Gastrocnemius medialis (tissue), 4 donors: ENCODE measurements at regions not wholly inside any gene's neighbourhood (a gene's known extent, or its start where the extent isn't known, plus 50 kb on each side); places are given as distances from the start of the nearest gene placed in this dataset.

Experiments
- ATAC-seq, 2 donors: fragments of 150-250 bp; one replicate each; pipeline ENCODE4 v1.9.1; 2016
- DNase-seq, 2 donors: peaks; one replicate each; pipeline ENCODE4 v3.0.0-alpha.2; 2019
- H3K27ac ChIP-seq, 4 donors: fragments of 200-600 bp; sonication (generic); 1 replicate in 1 of 4; 2 replicates in 3 of 4; pipeline ENCODE4 v1.5.1; 2016 to 2018; ENCODE audit warnings: mild to moderate bottlenecking in 2 of 4, moderate library complexity in 1 of 4
- H3K27me3 ChIP-seq, 3 donors: fragments of 200-600 bp; sonication (generic) in 2 of 3; 1 replicate in 1 of 3; 2 replicates in 2 of 3; pipeline versions ENCODE4 v1.5.1 to v1.6.0; 2016 to 2019; ENCODE audit warnings: mild to moderate bottlenecking in 1 of 3, moderate library complexity in 1 of 3
- H3K36me3 ChIP-seq, 2 donors: fragments of 200-600 bp; sonication (generic) in 1 of 2; one replicate each; pipeline ENCODE4 v1.5.1; 2017 to 2018
- H3K4me1 ChIP-seq, 2 donors: fragments of 200-600 bp; sonication (generic) in 1 of 2; one replicate each; pipeline ENCODE4 v1.5.1; 2016 to 2017; ENCODE audit warnings: mild to moderate bottlenecking in 2 of 2
- H3K4me3 ChIP-seq, 4 donors: fragments of 200-600 bp; sonication (generic) in 3 of 4; 1 replicate in 1 of 4; 2 replicates in 3 of 4; pipeline ENCODE4 v1.5.1; 2016 to 2019; ENCODE audit warnings: mild to moderate bottlenecking in 2 of 4
- H3K9me3 ChIP-seq, 3 donors: fragments of 200-600 bp; sonication (generic) in 2 of 3; 1 replicate in 1 of 3; 2 replicates in 2 of 3; pipeline ENCODE4 v1.5.1; 2016 to 2019
- POLR2A ChIP-seq, 2 donors: fragments of 450-650 bp; IDR thresholded peaks; one replicate each; pipeline ENCODE4 v1.6.1; 2017; ENCODE audit warnings: antibody characterized with exemption in 2 of 2, mild to moderate bottlenecking in 2 of 2, moderate library complexity in 2 of 2
- in situ Hi-C, 4 donors: fragments of 200-750 bp; cut with MboI; loops; one replicate each; pipeline versions ENCODE4 v1.15.0 to v1.8.0; 2017; ENCODE audit warnings: low sequenced_read_pairs in 4 of 4
- intact Hi-C: fragments of 100-400 bp; cut with DNase I; formaldehyde crosslinking; loops from one replicate; pipeline ENCODE4 v1.15.1; 2023; ENCODE audit warnings: low total_unique reads
- TF ChIP-seq, protein P1 (sequence below), 5 experiments: fragments of 450-650 bp in 3 of 5; fragments of 200-600 bp in 2 of 5; sonication (generic) in 2 of 5; IDR thresholded peaks in 4 of 5; conservative IDR thresholded peaks in 1 of 5; 1 replicate in 4 of 5; 2 replicates in 1 of 5; pipeline ENCODE4 v1.5.1; 2016 to 2019; ENCODE audit warnings: antibody characterized with exemption in 5 of 5, mild to moderate bottlenecking in 3 of 5, moderate library complexity in 3 of 5

DNA sequence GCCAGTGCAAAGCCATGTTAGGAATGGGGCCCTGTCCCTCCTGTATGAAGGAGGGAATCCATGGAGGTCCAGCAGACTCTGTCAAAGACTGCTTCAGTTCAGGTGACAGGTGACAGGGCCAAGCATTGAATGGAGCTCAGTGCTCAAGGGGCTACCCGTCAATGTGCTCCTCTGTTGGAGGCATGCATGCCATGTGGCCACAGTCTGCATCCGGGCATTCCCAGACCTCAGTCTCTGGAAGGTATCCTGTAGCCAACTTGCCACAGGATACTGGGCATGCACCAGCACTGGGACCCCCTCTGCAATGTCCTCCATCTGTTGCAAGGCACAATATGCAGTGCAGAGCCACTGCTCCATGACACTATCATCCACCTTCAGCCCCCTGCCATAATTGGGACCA, 136.1 kb upstream of the GATB start:
- Histone ChIP-seq H3K4me3 (no peak overlapping the region), H3K27ac (no peak overlapping the region), H3K9me3 (no peaks in the 10 kb centered on the region), H3K36me3 (no peaks in the 10 kb centered on the region), H3K27me3 (no peaks in the 10 kb centered on the region), H3K4me1 (no peaks in the 10 kb centered on the region)
- intact Hi-C loops = no loop called here
- in situ Hi-C loops = no loop called here
- ATAC-seq = no peak
- TF ChIP-seq, protein P1, sequence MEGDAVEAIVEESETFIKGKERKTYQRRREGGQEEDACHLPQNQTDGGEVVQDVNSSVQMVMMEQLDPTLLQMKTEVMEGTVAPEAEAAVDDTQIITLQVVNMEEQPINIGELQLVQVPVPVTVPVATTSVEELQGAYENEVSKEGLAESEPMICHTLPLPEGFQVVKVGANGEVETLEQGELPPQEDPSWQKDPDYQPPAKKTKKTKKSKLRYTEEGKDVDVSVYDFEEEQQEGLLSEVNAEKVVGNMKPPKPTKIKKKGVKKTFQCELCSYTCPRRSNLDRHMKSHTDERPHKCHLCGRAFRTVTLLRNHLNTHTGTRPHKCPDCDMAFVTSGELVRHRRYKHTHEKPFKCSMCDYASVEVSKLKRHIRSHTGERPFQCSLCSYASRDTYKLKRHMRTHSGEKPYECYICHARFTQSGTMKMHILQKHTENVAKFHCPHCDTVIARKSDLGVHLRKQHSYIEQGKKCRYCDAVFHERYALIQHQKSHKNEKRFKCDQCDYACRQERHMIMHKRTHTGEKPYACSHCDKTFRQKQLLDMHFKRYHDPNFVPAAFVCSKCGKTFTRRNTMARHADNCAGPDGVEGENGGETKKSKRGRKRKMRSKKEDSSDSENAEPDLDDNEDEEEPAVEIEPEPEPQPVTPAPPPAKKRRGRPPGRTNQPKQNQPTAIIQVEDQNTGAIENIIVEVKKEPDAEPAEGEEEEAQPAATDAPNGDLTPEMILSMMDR (IDR thresholded peaks at IDR 0.05 in 4 of 5, conservative IDR thresholded peaks at IDR 0.05 in 1 of 5) = no peak
- TF ChIP-seq POLR2A (IDR thresholded peaks at IDR 0.05) = no peak
- DNase-seq = no peak

DNA sequence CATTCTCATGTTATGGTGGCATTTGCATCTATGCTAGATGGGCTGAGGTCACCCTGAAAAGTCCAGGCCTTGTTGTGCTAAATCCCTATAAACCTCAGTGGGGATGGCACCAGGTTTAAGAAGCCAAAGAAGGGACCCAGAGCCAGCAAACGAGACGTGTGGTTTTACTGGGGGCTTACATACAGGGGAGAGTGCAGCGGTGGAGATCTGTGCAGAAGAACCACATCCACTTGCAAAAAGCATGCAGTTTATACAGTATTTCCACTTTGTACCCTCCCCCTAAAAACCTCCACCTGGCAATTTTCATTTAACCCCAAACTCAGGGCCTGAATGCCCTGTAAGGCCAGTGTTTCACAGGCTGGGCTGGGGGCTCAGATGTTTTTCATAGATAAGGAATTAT, 134.9 kb upstream of the GATB start:
- in situ Hi-C loops (no loop called here), intact Hi-C loops (no loop called here)
- Histone ChIP-seq H3K9me3 (no peaks in the 10 kb centered on the region), H3K27ac (no peak overlapping the region), H3K36me3 (no peaks in the 10 kb centered on the region), H3K27me3 (no peaks in the 10 kb centered on the region), H3K4me3 (no peak overlapping the region), H3K4me1 (no peaks in the 10 kb centered on the region)
- DNase-seq = no peak
- TF ChIP-seq POLR2A (IDR thresholded peaks at IDR 0.05) = no peak
- TF ChIP-seq, protein P1 (IDR thresholded peaks at IDR 0.05 in 4 of 5, conservative IDR thresholded peaks at IDR 0.05 in 1 of 5) = no peak
- no peak for ATAC-seq

DNA sequence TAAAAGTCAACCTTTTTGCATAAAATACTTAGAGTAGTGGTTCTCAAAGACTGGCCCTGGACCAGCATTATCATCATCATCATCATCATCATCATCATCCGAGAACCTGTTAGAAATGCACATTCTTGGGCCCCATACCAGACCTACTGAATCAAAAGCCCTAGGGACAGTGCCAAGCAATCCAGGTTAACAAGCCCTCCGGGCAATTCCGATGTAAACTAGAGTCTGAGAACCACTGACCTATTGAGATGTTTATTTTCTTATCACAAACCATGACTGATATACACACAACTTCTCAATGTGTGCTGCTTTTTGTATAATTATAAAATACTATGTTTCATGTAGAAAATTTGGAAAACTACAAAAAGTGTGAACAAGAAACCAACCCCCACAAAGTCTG, 133.4 kb upstream of the GATB start:
- H3K27ac ChIP-seq = no peak overlapping the region
- intact Hi-C loops (no loop called here), in situ Hi-C loops (no loop called here)
- no peaks in the 10 kb centered on the region for H3K9me3 ChIP-seq
- no peak overlapping the region for H3K4me3 ChIP-seq
- H3K36me3 ChIP-seq = no peaks in the 10 kb centered on the region
- ATAC-seq (no peak), DNase-seq (no peak)
- TF ChIP-seq, protein P1 (IDR thresholded peaks at IDR 0.05 in 4 of 5, conservative IDR thresholded peaks at IDR 0.05 in 1 of 5) = no peak
- TF ChIP-seq POLR2A (IDR thresholded peaks at IDR 0.05) = no peak
- no peaks in the 10 kb centered on the region for H3K27me3 ChIP-seq
- H3K4me1 ChIP-seq = no peaks in the 10 kb centered on the region

DNA sequence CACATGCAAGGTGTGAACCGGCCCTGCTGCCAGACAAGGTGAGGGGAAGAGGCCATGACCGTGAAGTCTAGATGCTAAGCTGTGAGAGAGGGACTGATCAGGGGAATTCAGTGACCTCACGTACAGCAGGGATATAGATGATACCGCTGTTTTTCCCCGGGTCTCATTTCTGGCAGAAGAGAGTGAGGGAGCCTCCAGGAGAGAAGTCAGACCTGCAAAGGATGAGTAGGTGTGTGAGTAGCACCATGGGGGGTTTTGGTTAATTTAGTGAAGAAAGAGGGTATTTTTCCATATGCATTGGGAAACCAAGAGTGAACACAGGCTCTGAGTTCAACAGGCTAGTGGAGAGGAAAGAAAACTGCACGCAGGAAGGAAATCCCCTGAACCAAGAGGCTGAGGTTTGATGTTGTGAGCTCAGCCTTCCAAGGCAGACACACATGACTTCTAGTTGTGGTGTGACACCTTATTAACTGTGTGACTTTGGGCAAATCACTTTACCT, 127.6 kb upstream of the GATB start:
- in situ Hi-C loops (no loop called here), intact Hi-C loops (no loop called here)
- TF ChIP-seq, protein P1 (IDR thresholded peaks at IDR 0.05 in 4 of 5, conservative IDR thresholded peaks at IDR 0.05 in 1 of 5) = no peak
- TF ChIP-seq POLR2A (IDR thresholded peaks at IDR 0.05) = no peak
- ATAC-seq (no peak), DNase-seq (no peak)
- Histone ChIP-seq H3K27ac (no peak overlapping the region), H3K36me3 (no peaks in the 10 kb centered on the region), H3K27me3 (no peaks in the 10 kb centered on the region), H3K9me3 (no peaks in the 10 kb centered on the region), H3K4me1 (no peaks in the 10 kb centered on the region), H3K4me3 (no peak overlapping the region)

DNA sequence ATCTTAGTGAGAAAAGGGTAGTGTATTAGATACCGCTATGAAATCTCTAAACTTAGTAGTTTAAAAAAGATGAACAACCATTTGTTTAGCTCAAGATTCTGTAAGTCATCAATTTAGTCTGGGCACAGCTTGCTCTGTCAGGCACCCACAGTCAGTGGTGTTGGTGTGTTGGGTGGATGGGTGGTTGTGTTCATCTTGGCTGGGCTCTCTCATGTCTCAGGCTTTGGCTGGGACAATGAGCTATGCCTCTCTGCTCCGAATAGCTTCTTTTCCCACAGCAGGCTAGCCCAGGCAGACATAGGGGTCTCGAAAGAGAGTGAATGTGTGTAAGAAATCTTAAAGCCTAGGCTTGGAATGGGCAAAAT, 127.0 kb upstream of the GATB start:
- intact Hi-C loops = no loop called here
- no peak for ATAC-seq
- no peak for DNase-seq
- H3K4me1 ChIP-seq = no peaks in the 10 kb centered on the region
- no peak overlapping the region for H3K4me3 ChIP-seq
- H3K27me3 ChIP-seq = no peaks in the 10 kb centered on the region
- H3K9me3 ChIP-seq = no peaks in the 10 kb centered on the region
- in situ Hi-C loops = no loop called here
- TF ChIP-seq POLR2A (IDR thresholded peaks at IDR 0.05) = no peak
- TF ChIP-seq, protein P1 (IDR thresholded peaks at IDR 0.05 in 4 of 5, conservative IDR thresholded peaks at IDR 0.05 in 1 of 5) = no peak
- H3K27ac ChIP-seq = no peak overlapping the region
- H3K36me3 ChIP-seq = no peaks in the 10 kb centered on the region
